ENCODE measurements at regions not wholly inside any gene's neighbourhood (a gene's known extent, or its start where the extent isn't known, plus 50 kb on each side); places are given as distances from the start of the nearest gene placed in this dataset.

GRCh38 chr4:152148057-152148456, 387.2 kb upstream of the GATB start:
- no peak for TF ChIP-seq POLR2AphosphoS5 (IDR thresholded peaks at IDR 0.05)
- TF ChIP-seq CTCF (IDR thresholded peaks at IDR 0.05 in 8 of 11, conservative IDR thresholded peaks at IDR 0.05 in 3 of 11) = no peak
